ENCODE measurements at regions not wholly inside any gene's neighbourhood (a gene's known extent, or its start where the extent isn't known, plus 50 kb on each side); places are given as distances from the start of the nearest gene placed in this dataset.
"Not testable (repeated sequence)": the region's sequence is repeated elsewhere in the genome, so short reads cannot be mapped to it uniquely, and the experiment has no call there.

DNA sequence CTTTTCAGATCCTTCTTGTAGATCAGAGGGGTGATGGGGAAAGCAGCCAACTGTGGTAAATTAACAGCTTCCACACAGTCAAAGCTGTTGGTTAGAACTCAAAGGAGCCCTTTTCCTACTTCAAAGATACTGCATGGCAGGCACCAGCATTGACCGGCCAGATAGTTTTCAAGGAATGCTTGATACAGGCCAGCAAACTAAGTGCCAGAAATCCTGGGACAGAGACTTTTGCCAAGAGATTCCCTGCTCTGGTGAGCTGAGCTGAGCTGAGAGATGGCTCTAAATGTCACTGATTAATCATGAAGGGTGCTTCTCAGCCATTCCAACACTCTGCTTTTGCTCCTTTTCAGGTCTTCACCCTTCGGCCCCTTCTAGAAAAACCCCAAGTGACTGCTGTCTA lies 131.6 kb upstream of the MED14 start:
- Mint-ChIP-seq H3K4me3 (no peak overlapping the region), H3K27me3 (no peaks in the 10 kb centered on the region), H3K36me3 (peaks cover 5% of the 10 kb centered on the region), H3K4me1 (peaks cover 8% of the 10 kb centered on the region), H3K27ac (no peak overlapping the region), H3K9me3 (peaks cover 1% of the 10 kb centered on the region)
- no peak for DNase-seq

DNA sequence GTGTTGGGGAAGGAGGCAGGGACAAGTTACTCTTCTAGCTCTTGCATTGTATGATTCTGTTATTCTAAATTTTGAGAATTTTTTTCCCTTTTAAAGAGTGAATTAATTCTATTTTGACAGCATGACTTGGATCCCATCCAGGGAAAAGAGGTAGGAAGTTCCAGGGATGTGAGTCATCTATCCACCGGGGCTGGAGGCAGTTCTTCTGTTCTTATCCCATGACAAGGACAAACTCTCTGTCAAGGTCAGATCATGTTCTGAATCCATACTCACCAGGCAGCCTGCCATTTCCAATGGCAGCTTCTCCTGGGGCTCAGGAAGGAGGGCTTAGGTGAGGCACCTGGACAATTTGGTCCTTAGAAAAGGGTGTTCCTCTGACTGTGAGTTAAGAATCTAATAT lies 132.0 kb upstream of the MED14 start:
- Mint-ChIP-seq H3K27me3 (no peaks in the 10 kb centered on the region), H3K27ac (no peak overlapping the region)

DNA sequence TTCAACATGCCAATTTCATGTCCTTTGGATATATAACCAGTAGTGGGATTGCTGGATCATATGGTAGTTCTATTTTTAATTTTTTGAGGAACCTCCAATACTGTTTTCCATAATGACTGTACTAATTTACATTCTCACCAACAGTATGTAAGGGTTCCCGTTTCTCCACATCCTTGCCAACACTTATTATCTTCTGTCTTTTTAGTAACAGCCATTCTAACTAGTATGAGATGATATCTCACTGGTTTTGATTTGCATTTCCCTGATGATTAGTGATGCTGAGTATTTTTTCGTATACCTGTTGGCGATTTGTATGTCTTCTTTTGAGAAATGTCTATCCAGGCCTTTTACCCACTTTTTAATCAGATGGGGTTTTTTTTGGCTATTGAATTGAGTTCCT lies 133.5 kb upstream of the MED14 start:
- H3K4me3 Mint-ChIP-seq, result no peak overlapping the region
- H3K9me3 Mint-ChIP-seq, result no peaks in the 10 kb centered on the region
- H3K4me1 Mint-ChIP-seq, result peaks cover 9% of the 10 kb centered on the region
- no peak overlapping the region for H3K27ac Mint-ChIP-seq
- peaks cover 5% of the 10 kb centered on the region for H3K36me3 Mint-ChIP-seq
- no peak for DNase-seq
- no peaks in the 10 kb centered on the region for H3K27me3 Mint-ChIP-seq

More for the DNA sequence above, 132.0 kb upstream of the MED14 start:
- no peak for DNase-seq
- H3K36me3 Mint-ChIP-seq, result peaks cover 5% of the 10 kb centered on the region
- H3K4me1 Mint-ChIP-seq, result peaks cover 9% of the 10 kb centered on the region
- H3K9me3 Mint-ChIP-seq, result peaks cover 1% of the 10 kb centered on the region
- H3K4me3 Mint-ChIP-seq, result no peak overlapping the region

DNA sequence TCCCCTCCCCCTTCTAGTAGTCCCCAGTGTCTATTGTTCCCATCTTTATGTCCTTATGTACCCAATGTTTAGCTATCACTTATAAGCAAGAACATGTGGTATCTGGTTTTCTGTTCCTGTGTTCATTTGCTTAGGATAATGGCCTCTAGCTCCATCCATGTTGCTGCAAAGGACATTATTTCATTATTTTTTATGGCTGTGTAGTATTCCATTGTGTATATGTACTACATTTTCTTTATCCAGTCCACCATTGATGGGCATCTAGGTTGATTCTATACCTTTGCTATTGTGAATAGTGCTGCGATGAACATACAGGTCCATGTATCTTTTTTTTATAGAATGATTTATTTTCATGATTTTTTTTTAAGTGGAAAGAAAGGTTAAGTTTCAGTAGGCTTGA lies 135.6 kb upstream of the MED14 start:
- not testable (repeated sequence) for H3K27me3 Mint-ChIP-seq, H3K4me1 Mint-ChIP-seq, DNase-seq, H3K9me3 Mint-ChIP-seq, H3K4me3 Mint-ChIP-seq, H3K36me3 Mint-ChIP-seq
- peak overlapping the region; percentile 14 for H3K27ac Mint-ChIP-seq

DNA sequence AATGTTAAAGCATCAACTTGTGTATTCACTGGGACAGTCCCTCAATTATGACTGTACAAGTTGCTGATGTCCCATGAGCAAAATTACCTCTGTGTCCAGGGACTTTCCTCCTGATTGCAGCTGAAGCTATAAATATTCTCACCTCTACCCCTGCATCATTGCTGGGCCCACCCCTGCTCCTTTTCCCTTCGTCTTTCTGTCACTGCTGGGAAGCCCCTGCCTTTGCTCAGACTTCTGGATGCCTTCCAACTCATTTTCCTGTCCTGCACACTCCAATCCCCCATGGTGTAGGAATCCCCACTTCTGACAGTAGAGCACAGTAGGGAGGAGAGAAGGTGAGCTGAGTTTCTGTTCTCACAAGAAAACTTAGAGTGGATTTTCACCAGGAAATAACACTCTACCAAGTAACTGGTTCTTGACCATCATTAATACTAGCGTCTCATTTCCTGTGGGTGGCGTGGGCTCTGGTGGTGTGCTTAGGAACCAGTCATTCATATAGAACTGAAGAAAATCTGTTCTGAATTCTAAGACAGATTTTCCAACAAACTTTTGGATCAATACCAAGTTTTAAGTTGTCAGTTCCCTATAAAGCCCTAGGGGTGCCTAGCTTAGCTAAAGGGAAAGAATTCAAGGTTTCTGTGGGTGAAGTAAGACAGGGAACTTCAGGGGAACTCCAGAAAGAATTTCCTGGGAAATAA lies 136.2 kb upstream of the MED14 start:
- peak; percentile 32 for DNase-seq
- peaks cover 9% of the 10 kb centered on the region for H3K4me1 Mint-ChIP-seq

DNA sequence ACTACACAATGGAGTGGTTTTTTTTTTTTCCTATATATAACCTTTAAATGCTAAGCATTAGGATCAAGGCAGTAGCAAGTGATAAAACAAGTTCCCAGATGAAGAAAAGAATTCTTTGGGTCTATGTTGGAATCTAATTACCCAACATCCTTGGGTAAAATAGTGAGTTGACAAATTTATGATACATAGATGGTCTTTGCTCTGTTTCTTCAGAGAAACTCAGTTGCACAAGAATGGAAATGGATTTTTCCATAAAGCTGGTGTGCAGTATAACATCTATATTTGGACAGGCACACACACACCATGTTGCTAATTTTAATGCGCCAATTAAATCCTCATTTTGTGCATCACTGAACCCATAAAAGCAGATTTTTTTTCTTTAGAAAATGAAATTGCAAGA lies 137.0 kb upstream of the MED14 start:
- DNase-seq, result no peak
- H3K4me3 Mint-ChIP-seq, result no peak overlapping the region
- no peak overlapping the region for H3K27ac Mint-ChIP-seq

More for the DNA sequence above, 136.2 kb upstream of the MED14 start:
- peak overlapping the region; percentile 2 for H3K4me3 Mint-ChIP-seq
- peaks cover 5% of the 10 kb centered on the region for H3K36me3 Mint-ChIP-seq
- H3K9me3 Mint-ChIP-seq, result no peaks in the 10 kb centered on the region
- peak overlapping the region; percentile 94 for H3K27ac Mint-ChIP-seq
- no peaks in the 10 kb centered on the region for H3K27me3 Mint-ChIP-seq

DNA sequence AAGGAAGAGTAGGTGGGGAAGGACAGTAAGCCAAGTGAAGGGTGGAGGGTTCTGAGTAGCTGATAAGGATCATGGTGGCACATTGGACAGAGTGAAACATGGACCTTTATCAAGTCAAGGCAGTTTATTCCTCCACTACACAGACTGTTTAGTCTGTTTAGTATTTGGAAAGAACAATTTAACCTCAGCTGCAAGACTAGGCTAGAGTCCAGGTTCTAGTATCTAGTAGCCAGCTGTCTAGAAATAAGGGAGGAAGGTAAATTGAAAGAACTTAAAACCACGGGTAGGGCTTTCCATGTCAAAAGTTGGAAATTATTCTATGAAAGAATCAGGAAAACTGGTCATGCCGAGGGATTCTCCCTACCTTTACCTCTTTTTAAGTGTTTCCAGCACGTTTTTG lies 140.1 kb upstream of the MED14 start:
- H3K36me3 Mint-ChIP-seq, result no peaks in the 10 kb centered on the region
- no peak overlapping the region for H3K27ac Mint-ChIP-seq
- H3K9me3 Mint-ChIP-seq, result no peaks in the 10 kb centered on the region
- H3K27me3 Mint-ChIP-seq, result no peaks in the 10 kb centered on the region
- no peak for DNase-seq
- peaks cover 13% of the 10 kb centered on the region for H3K4me1 Mint-ChIP-seq
- H3K4me3 Mint-ChIP-seq, result no peak overlapping the region

More for the DNA sequence above, 137.0 kb upstream of the MED14 start:
- H3K4me1 Mint-ChIP-seq, result peaks cover 9% of the 10 kb centered on the region
- no peaks in the 10 kb centered on the region for H3K9me3 Mint-ChIP-seq
- peaks cover 5% of the 10 kb centered on the region for H3K36me3 Mint-ChIP-seq
- no peaks in the 10 kb centered on the region for H3K27me3 Mint-ChIP-seq

DNA sequence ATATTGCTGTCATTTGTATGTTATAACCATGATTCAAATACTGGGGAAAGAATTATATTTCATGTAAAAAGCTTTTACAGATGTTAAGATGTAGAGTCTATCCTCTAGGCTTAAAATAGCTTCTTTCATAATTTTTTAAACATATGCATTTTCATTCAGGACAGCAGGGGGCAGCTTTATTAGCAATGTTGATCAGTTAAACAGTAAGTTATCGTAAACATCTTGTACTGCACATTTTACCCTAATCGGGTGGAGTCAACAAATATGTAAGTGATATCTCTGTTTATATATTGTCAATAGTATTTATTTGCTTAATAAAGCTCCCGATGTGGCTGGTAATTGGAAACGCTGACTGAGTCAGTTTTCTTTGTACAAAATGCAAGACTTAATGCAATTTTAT lies 142.5 kb upstream of the MED14 start:
- Mint-ChIP-seq H3K27me3 (no peaks in the 10 kb centered on the region), H3K36me3 (no peaks in the 10 kb centered on the region), H3K9me3 (no peaks in the 10 kb centered on the region), H3K4me3 (no peak overlapping the region), H3K27ac (no peak overlapping the region), H3K4me1 (peaks cover 4% of the 10 kb centered on the region)
- DNase-seq, result no peak

DNA sequence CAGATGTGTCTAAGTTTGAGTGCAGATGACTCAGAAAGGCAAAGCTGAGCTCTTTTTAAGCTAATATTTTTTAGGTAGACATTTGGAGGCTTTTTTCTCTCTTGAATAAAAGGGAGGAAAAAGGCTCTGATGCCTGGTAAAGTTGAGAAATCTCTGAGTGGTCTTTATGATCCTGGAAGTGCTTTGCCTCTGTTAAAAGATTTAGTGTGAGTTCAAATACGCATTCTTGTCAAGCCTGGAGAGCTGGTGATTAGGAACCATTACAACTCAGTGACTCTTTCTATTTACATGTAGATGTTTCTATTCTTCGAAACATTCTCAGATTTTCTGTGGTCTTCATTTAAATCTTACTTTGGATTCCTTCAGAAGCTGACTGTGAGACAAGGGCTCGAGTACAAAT lies 143.4 kb upstream of the MED14 start:
- DNase-seq, result no peak
- H3K27ac Mint-ChIP-seq, result no peak overlapping the region
- no peak overlapping the region for H3K4me3 Mint-ChIP-seq
- no peaks in the 10 kb centered on the region for H3K9me3 Mint-ChIP-seq
- H3K4me1 Mint-ChIP-seq, result peaks cover 4% of the 10 kb centered on the region
- H3K36me3 Mint-ChIP-seq, result no peaks in the 10 kb centered on the region
- H3K27me3 Mint-ChIP-seq, result no peaks in the 10 kb centered on the region

DNA sequence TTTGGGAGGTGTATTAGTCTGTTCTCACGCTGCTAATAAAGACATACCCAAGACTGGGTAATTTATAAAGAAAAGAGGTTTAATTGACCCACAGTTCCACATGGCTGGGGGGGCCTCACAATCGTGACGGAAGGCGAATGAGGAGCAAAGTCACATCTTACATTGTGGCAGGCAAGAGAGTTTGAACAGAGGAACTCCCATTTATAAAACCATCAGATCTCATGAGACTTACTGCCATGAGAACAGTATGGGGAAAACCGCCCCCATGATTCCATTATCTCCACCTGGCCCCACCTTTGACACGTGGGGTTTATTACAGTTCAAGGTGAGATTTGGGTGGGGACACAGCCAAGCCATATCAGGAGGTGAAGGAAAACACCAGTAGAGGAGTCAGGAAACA lies 143.8 kb upstream of the MED14 start:
- not testable (repeated sequence) for H3K27me3 Mint-ChIP-seq, H3K4me1 Mint-ChIP-seq, H3K36me3 Mint-ChIP-seq, DNase-seq, H3K27ac Mint-ChIP-seq, H3K4me3 Mint-ChIP-seq, H3K9me3 Mint-ChIP-seq

DNA sequence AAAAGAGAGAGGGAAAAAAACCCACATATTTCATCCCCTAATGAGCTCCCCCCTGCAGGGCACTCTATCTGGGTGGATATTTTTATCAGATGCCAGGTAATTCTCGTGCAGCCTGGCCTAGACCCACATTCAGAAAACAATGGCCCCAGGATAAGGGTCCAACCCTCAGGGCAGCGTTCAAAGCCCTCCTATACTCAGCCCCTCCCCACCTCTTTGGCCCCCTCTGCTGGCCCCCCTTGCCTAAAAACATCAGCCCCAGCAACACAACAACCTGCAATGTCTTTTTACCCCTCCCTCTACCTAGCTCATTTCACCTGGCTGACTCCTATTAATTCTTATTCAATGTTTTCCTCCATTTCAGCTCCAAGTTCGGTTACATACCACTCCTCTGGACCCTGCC lies 145.4 kb upstream of the MED14 start:
- peaks cover 4% of the 10 kb centered on the region for H3K4me1 Mint-ChIP-seq
- DNase-seq, result no peak
- H3K4me3 Mint-ChIP-seq, result no peak overlapping the region
- no peaks in the 10 kb centered on the region for H3K9me3 Mint-ChIP-seq
- no peaks in the 10 kb centered on the region for H3K36me3 Mint-ChIP-seq
- H3K27me3 Mint-ChIP-seq, result no peaks in the 10 kb centered on the region
- no peak overlapping the region for H3K27ac Mint-ChIP-seq

DNA sequence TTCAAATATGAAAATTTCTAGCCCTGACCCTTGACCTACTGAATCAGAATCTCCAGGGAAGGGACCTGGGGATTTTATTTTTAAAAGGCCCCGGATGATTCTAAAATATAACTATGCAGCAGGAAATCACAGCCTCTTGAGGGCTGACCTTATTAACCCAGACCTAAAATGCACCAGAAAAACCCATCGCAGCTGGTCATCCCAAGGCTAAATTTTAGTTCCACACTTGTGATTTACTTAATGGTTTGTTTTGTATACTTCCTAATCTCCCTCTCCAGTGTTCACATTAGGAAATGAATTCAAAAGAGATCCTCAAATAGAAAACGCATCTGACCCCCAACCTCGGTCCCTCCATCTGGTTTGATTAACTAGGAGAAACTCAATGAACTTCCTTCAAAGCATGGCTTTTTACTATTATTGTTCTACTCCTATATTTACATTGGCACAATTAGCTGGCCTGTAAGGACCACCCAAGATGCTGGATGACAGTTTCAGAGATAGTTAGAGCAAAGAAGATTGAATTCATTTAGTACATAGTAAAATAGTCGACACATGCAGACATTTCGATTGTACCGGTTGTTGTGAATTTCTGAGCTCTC lies 147.8 kb upstream of the MED14 start:
- no peak for DNase-seq
- Mint-ChIP-seq H3K27ac (no peak overlapping the region), H3K4me3 (no peak overlapping the region), H3K9me3 (no peaks in the 10 kb centered on the region), H3K4me1 (peaks cover 2% of the 10 kb centered on the region), H3K36me3 (no peaks in the 10 kb centered on the region), H3K27me3 (no peaks in the 10 kb centered on the region)

DNA sequence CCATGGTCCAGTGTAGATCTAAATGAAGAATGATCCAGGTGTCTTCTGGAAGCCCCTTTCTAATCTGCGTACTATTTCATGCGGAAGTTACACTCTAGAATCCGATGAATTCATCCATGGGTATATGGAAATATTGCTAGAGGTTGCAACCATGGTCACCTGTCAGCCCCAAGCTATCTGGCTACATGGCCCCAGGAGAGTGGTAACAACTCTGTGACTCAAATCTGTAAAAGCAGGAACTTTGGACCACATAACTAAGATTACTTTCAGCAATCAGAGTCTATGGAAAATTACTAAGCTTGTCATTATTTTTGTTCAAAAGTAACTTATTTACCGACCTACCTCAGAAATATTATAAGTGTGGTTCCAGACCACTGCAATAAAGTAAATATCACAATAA lies 150.6 kb upstream of the MED14 start:
- no peaks in the 10 kb centered on the region for H3K27me3 Mint-ChIP-seq
- H3K9me3 Mint-ChIP-seq, result no peaks in the 10 kb centered on the region
- no peak for DNase-seq
- H3K4me3 Mint-ChIP-seq, result no peak overlapping the region
- H3K27ac Mint-ChIP-seq, result no peak overlapping the region
- H3K36me3 Mint-ChIP-seq, result no peaks in the 10 kb centered on the region
- no peaks in the 10 kb centered on the region for H3K4me1 Mint-ChIP-seq

DNA sequence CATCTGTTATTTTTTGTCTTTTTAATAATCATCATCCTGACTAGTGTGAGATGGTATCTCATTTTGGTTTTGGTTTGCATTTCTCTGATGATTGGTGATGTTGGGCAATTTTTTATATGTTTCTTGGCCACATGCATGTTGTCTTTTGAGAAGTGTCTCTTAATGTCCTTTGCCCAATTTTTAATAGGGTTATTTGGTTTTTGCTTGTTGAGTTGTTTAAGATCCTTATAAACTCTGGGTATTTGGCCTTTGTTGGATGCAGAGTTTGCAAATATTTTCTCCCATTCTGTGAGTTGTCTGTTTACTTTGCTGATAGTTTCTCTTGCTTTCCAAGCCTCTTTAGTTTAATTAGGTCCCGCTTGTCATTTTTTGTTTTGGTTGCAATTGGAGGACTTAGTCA lies 152.1 kb upstream of the MED14 start:
- DNase-seq, result no peak
- Mint-ChIP-seq H3K27ac (no peak overlapping the region), H3K27me3 (no peaks in the 10 kb centered on the region), H3K9me3 (peaks cover 2% of the 10 kb centered on the region), H3K4me3 (no peak overlapping the region), H3K36me3 (no peaks in the 10 kb centered on the region), H3K4me1 (no peaks in the 10 kb centered on the region)

DNA sequence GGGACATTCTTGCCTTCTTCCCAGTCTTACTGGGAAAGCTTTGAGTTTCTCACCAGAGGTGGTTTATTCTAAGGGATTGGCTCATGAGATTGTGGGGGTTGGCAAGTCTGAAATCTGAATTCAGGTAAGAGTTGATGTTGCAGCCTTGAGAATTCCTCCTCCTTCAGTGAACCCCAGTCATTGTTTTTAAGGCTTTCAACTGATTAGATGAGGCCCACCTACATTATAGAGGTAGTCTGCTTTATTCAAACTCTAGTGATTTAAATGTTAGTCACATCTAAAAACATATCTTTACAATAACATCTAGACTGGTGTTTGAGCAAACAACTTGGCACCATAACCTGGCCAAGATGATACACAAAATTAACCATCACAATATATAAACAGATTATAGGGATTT lies 156.5 kb upstream of the MED14 start:
- no peak overlapping the region for H3K27ac Mint-ChIP-seq
- H3K27me3 Mint-ChIP-seq, result no peaks in the 10 kb centered on the region
- no peak overlapping the region for H3K4me3 Mint-ChIP-seq

DNA sequence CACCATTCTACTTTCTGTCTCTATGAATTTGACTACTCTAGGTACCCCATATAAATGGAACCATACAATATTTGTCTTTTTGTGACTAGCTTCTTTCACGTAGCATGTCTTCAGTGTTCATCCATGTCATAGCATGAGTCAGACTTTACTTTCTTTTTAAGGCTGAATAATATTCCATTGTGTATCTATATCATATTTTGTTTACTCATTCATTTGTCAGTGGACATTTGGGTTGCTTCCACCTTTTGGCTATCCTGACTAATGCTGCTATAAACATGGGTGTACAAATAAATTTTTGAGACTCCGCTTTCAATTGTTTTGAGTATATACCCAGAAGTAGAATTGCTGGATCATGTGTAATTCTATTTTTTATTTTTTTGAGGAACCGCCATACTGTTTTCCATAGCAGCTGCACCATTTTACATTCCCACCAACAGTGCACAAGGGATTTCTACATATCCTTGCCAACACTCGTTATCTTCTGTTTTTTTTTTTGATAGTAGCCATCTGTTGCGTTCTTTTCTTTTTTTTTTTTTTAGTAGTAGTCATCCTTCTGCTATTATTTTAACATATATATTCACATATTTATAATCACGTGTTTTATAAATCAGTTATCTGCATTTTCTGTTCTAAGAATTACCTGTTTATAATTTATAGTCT lies 158.0 kb upstream of the MED14 start:
- DNase-seq, result no peak
- H3K9me3 Mint-ChIP-seq, result peaks cover 2% of the 10 kb centered on the region
- no peaks in the 10 kb centered on the region for H3K27me3 Mint-ChIP-seq
- no peak overlapping the region for H3K4me3 Mint-ChIP-seq
- H3K27ac Mint-ChIP-seq, result no peak overlapping the region
- no peaks in the 10 kb centered on the region for H3K4me1 Mint-ChIP-seq
- H3K36me3 Mint-ChIP-seq, result no peaks in the 10 kb centered on the region

More for the DNA sequence above, 156.5 kb upstream of the MED14 start:
- no peaks in the 10 kb centered on the region for H3K36me3 Mint-ChIP-seq
- DNase-seq, result no peak
- no peaks in the 10 kb centered on the region for H3K4me1 Mint-ChIP-seq
- peaks cover 2% of the 10 kb centered on the region for H3K9me3 Mint-ChIP-seq
